Peyer's patch (tissue), 4 donors: ENCODE measurements at regions not wholly inside any gene's neighbourhood (a gene's known extent, or its start where the extent isn't known, plus 50 kb on each side); places are given as distances from the start of the nearest gene placed in this dataset.

ENCODE experiments used
- CTCF ChIP-seq, 6 experiments: fragments of 450-650 bp in 4 of 6; fragments of 200-600 bp in 2 of 6; sonication (generic) in 1 of 6; IDR thresholded peaks; one replicate each; pipeline ENCODE4 v1.5.1; 2017 to 2019; ENCODE audit warnings: antibody characterized with exemption in 6 of 6, mild to moderate bottlenecking in 3 of 6, moderate library complexity in 1 of 6
- POLR2A ChIP-seq, 2 donors: fragments of 450-650 bp; IDR thresholded peaks; one replicate each; pipeline ENCODE4 v1.5.1; 2017; ENCODE audit warnings: antibody characterized with exemption in 2 of 2, mild to moderate bottlenecking in 2 of 2, moderate library complexity in 2 of 2

- TF ChIP-seq CTCF (IDR thresholded peaks at IDR 0.05) = no peak
- TF ChIP-seq POLR2A (IDR thresholded peaks at IDR 0.05) = peak in 1 of 2 donors; percentile 52
These were observed 162.6 kb upstream of the AKR1E2 start for GRCh38 chr10:4663162-4663992.
